A549 (cell line): ENCODE measurements at regions not wholly inside any gene's neighbourhood (a gene's known extent, or its start where the extent isn't known, plus 50 kb on each side); places are given as distances from the start of the nearest gene placed in this dataset.

Experiments used
- ATAC-seq, 2 experiments: fragments of 200-7000 bp in 1 of 2; fragments of >200 bp in 1 of 2; cut with Nextera tagmentation in 1 of 2; cut with Tn5 transposase in 1 of 2; 3 replicates each; pipeline versions ENCODE4 v1.8.0 to v1.9.1; 2018 to 2020; ENCODE audit warnings: mild to moderate bottlenecking in 1 of 2, moderate library complexity in 1 of 2
- CTCF ChIA-PET: fragments of 300-600 bp; sonication (Branson Sonifier 250); formaldehyde crosslinking; extraction: SDS; loops from one replicate; lab custom pipeline; 2021; ENCODE audit warnings: antibody characterized with exemption, inconsistent platforms; lab: Yijun Ruan, JAX
- POLR2A ChIA-PET: fragments of 350-600 bp; formaldehyde crosslinking; extraction: SDS; loops from one replicate; lab custom pipeline; 2021; ENCODE audit warnings: antibody characterized with exemption, inconsistent platforms; lab: Yijun Ruan, JAX
- DNase-seq, 2 experiments: peaks; one replicate each; pipeline versions ENCODE4 v3.0.0 to v3.0.0-alpha.2; 2011 to 2016; ENCODE audit warnings: low read depth in 1 of 2, low spot score in 1 of 2
- FAIRE-seq: peaks from 2 replicates; lab custom pipeline; 2011; peaks lifted over from hg19 to GRCh38; lab: Jason Lieb, UNC
- H3K27ac ChIP-seq, 2 experiments: fragments of >200 bp; sonication (Bioruptor Twin); formaldehyde crosslinking; 3 replicates each; pipeline ENCODE4 v1.5.1; 2016 to 2017
- H3K4me1 ChIP-seq: fragments of >200 bp; sonication (Bioruptor Twin); formaldehyde crosslinking; 3 replicates; pipeline ENCODE4 v1.6.1; 2016
- H3K4me2 ChIP-seq: fragments of >200 bp; sonication (Bioruptor Twin); formaldehyde crosslinking; 3 replicates; pipeline ENCODE4 v1.6.1; 2016
- H3K4me3 ChIP-seq: fragments of >200 bp; sonication (Bioruptor Twin); formaldehyde crosslinking; 3 replicates; pipeline ENCODE4 v1.5.1; 2016
- H3K9me3 ChIP-seq: fragments of >200 bp; sonication (Bioruptor Twin); formaldehyde crosslinking; 3 replicates; pipeline ENCODE4 v1.6.1; 2016
- CBX8 ChIP-seq: fragments of 200-600 bp; sonication (generic); IDR thresholded peaks from 2 replicates; pipeline ENCODE4 v1.6.1; 2016
- CHD2 ChIP-seq: fragments of 150-350 bp; IDR thresholded peaks from 2 replicates; pipeline ENCODE4 v1.6.1; 2014; ENCODE audit warnings: low read length; ENCODE audit not compliant: partially characterized antibody
- CHD4 ChIP-seq: fragments of 200-600 bp; sonication (generic); IDR thresholded peaks from 2 replicates; pipeline ENCODE4 v1.6.1; 2016; ENCODE audit warnings: antibody characterized with exemption, mild to moderate bottlenecking, borderline replicate concordance
- EHMT2 ChIP-seq: fragments of 200-600 bp; sonication (generic); IDR thresholded peaks from 2 replicates; pipeline ENCODE4 v1.6.1; 2016; ENCODE audit warnings: antibody characterized with exemption, low read depth, mild to moderate bottlenecking, moderate library complexity
- FOSB ChIP-seq: fragments of 250-450 bp; sonication (Bioruptor Pico); IDR thresholded peaks from 2 replicates; pipeline ENCODE4 v1.5.0; 2020; ENCODE audit warnings: mild to moderate bottlenecking, moderate library complexity
- FOXS1 ChIP-seq: fragments of 250-450 bp; sonication (Bioruptor Pico); IDR thresholded peaks from 2 replicates; pipeline ENCODE4 v1.5.0; 2020; ENCODE audit warnings: mild to moderate bottlenecking, moderate library complexity
- HOXA7 ChIP-seq: fragments of 250-450 bp; sonication (Bioruptor Pico); IDR thresholded peaks from 2 replicates; pipeline ENCODE4 v1.5.0; 2020; ENCODE audit warnings: mild to moderate bottlenecking, moderate library complexity
- JUN ChIP-seq, 2 experiments: fragments of >200 bp; sonication (Bioruptor Twin); formaldehyde crosslinking; IDR thresholded peaks; 2 replicates in 1 of 2; 3 replicates in 1 of 2; pipeline ENCODE4 v1.6.1; 2016 to 2017
- JUNB ChIP-seq: fragments of >200 bp; sonication (Bioruptor Twin); formaldehyde crosslinking; IDR thresholded peaks from 2 replicates; pipeline ENCODE4 v1.6.1; 2016
- KDM5A ChIP-seq: fragments of 200-600 bp; sonication (generic); IDR thresholded peaks from 2 replicates; pipeline ENCODE4 v1.6.1; 2016; ENCODE audit warnings: antibody characterized with exemption, mild to moderate bottlenecking
- MAZ ChIP-seq: fragments of 150-350 bp; IDR thresholded peaks from 2 replicates; pipeline ENCODE4 v1.6.1; 2014; ENCODE audit warnings: antibody characterized with exemption, low read depth, low read length, borderline replicate concordance
- NPAS2 ChIP-seq: fragments of 250-450 bp; sonication (Bioruptor Pico); IDR thresholded peaks from 2 replicates; pipeline ENCODE4 v1.8.0; 2022; ENCODE audit warnings: mild to moderate bottlenecking, moderate library complexity, borderline replicate concordance
- TFCP2L1 ChIP-seq: fragments of 250-450 bp; sonication (Bioruptor Pico); IDR thresholded peaks from 2 replicates; pipeline ENCODE4 v1.5.0; 2021; ENCODE audit warnings: mild to moderate bottlenecking
- WGBS: methylation state at CpG from one replicate; pipeline ENCODE4 v1.1.6; 2017; ENCODE audit errors: missing lambda C conversion rate; 5-methylcytosine and 5-hydroxymethylcytosine counted together
- TF ChIP-seq, protein P1 (sequence below): IDR thresholded peaks from 2 replicates; pipeline ENCODE4 v1.6.1; 2012
- TF ChIP-seq, protein P2 (sequence below): fragments of 200-600 bp; sonication (generic); IDR thresholded peaks from 2 replicates; pipeline ENCODE4 v1.6.1; 2016; ENCODE audit warnings: antibody characterized with exemption, mild to moderate bottlenecking, moderate library complexity
- TF ChIP-seq, protein P3 (sequence below): fragments of >200 bp; sonication (Bioruptor Twin); formaldehyde crosslinking; IDR thresholded peaks from 3 replicates; pipeline ENCODE4 v1.5.1; 2016
- TF ChIP-seq, protein P4 (sequence below): fragments of 450-650 bp; IDR thresholded peaks from 2 replicates; pipeline ENCODE4 v1.6.1; 2014; ENCODE audit warnings: antibody characterized with exemption
- TF ChIP-seq, protein P5 (sequence below): IDR thresholded peaks from 2 replicates; pipeline ENCODE4 v1.6.1; 2012
- TF ChIP-seq, protein P6 (sequence below): fragments of 150-350 bp; IDR thresholded peaks from 2 replicates; pipeline ENCODE4 v1.6.1; 2014; ENCODE audit warnings: low read depth, mild to moderate bottlenecking, low read length

DNA sequence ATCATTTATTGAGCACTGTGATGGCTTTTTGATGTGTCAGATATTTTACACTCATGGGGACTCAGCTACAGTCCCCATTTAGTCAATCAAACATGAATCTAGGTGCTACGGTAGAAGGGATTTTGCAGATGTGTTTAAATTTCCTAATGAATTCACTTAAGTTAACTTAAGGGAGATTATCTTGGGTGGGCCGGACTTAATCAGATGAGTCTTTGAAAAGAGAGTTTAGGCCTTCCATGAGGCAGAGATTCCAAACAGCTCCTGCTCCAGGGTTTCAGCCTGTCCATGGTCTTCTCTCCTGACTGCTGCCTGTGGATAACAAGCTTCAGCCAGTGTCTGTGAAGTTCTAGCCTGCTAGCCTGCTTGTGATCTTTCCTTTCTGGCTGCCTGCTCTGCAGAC is 202.4 kb downstream of the IDS start:
- Histone ChIP-seq H3K9me3 (no peaks in the 10 kb centered on the region), H3K4me1 (no peaks in the 10 kb centered on the region), H3K4me2 (no peak overlapping the region)
- no peak for FAIRE-seq
- no peak for ATAC-seq
- TF ChIP-seq MAZ (no peak), EHMT2 (no peak), HOXA7 (CRISPR knock-in tag) (no peak), TFCP2L1 (CRISPR knock-in tag) (no peak), NPAS2 (no peak), CBX8 (no peak), KDM5A (no peak), JUNB (no peak)
- TF ChIP-seq, protein P1, sequence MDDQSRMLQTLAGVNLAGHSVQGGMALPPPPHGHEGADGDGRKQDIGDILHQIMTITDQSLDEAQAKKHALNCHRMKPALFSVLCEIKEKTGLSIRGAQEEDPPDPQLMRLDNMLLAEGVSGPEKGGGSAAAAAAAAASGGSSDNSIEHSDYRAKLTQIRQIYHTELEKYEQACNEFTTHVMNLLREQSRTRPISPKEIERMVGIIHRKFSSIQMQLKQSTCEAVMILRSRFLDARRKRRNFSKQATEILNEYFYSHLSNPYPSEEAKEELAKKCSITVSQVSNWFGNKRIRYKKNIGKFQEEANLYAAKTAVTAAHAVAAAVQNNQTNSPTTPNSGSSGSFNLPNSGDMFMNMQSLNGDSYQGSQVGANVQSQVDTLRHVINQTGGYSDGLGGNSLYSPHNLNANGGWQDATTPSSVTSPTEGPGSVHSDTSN, result no peak
- TF ChIP-seq, protein P2, sequence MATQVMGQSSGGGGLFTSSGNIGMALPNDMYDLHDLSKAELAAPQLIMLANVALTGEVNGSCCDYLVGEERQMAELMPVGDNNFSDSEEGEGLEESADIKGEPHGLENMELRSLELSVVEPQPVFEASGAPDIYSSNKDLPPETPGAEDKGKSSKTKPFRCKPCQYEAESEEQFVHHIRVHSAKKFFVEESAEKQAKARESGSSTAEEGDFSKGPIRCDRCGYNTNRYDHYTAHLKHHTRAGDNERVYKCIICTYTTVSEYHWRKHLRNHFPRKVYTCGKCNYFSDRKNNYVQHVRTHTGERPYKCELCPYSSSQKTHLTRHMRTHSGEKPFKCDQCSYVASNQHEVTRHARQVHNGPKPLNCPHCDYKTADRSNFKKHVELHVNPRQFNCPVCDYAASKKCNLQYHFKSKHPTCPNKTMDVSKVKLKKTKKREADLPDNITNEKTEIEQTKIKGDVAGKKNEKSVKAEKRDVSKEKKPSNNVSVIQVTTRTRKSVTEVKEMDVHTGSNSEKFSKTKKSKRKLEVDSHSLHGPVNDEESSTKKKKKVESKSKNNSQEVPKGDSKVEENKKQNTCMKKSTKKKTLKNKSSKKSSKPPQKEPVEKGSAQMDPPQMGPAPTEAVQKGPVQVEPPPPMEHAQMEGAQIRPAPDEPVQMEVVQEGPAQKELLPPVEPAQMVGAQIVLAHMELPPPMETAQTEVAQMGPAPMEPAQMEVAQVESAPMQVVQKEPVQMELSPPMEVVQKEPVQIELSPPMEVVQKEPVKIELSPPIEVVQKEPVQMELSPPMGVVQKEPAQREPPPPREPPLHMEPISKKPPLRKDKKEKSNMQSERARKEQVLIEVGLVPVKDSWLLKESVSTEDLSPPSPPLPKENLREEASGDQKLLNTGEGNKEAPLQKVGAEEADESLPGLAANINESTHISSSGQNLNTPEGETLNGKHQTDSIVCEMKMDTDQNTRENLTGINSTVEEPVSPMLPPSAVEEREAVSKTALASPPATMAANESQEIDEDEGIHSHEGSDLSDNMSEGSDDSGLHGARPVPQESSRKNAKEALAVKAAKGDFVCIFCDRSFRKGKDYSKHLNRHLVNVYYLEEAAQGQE, result no peak
- TF ChIP-seq, protein P3, sequence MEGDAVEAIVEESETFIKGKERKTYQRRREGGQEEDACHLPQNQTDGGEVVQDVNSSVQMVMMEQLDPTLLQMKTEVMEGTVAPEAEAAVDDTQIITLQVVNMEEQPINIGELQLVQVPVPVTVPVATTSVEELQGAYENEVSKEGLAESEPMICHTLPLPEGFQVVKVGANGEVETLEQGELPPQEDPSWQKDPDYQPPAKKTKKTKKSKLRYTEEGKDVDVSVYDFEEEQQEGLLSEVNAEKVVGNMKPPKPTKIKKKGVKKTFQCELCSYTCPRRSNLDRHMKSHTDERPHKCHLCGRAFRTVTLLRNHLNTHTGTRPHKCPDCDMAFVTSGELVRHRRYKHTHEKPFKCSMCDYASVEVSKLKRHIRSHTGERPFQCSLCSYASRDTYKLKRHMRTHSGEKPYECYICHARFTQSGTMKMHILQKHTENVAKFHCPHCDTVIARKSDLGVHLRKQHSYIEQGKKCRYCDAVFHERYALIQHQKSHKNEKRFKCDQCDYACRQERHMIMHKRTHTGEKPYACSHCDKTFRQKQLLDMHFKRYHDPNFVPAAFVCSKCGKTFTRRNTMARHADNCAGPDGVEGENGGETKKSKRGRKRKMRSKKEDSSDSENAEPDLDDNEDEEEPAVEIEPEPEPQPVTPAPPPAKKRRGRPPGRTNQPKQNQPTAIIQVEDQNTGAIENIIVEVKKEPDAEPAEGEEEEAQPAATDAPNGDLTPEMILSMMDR, result no peak
- TF ChIP-seq, all 56 proteins: peak for 0
- ChIA-PET CTCF (no interaction called here), POLR2A (no interaction called here)
- WGBS, result 41% methylated on average over 2 of the region's 2 CpGs
- no peak for DNase-seq
- Histone ChIP-seq H3K4me3 (no peak overlapping the region), H3K27ac (no peak overlapping the region)

DNA sequence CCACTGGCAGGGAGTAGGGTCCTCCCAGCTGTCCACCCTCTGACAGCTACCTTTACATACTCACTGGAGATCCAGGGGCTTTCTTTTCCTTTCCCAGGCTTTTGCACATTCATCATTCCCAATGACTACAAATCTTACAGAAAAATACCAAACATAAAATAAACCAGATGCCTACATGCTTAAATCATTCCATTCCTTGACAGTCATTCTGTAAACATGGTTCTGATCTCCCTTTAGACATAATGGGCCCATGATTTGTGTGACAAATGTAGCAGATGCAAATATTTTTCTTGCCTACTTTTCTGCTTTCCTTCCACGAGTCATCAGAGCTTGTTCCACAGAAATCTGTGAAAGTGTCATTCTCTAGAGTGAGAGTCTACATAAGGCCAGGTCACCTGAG is 207.0 kb downstream of the IDS start:
- Histone ChIP-seq H3K9me3 (no peaks in the 10 kb centered on the region), H3K27ac (no peak overlapping the region), H3K4me2 (no peak overlapping the region), H3K4me1 (no peaks in the 10 kb centered on the region), H3K4me3 (no peak overlapping the region)
- no peak for FAIRE-seq
- TF ChIP-seq FOXS1 (no peak), JUNB (no peak), JUN (IDR thresholded peaks at IDR 0.05) (no peak), FOSB (CRISPR knock-in tag) (no peak), CHD4 (no peak), CHD2 (no peak)
- TF ChIP-seq, protein P4, sequence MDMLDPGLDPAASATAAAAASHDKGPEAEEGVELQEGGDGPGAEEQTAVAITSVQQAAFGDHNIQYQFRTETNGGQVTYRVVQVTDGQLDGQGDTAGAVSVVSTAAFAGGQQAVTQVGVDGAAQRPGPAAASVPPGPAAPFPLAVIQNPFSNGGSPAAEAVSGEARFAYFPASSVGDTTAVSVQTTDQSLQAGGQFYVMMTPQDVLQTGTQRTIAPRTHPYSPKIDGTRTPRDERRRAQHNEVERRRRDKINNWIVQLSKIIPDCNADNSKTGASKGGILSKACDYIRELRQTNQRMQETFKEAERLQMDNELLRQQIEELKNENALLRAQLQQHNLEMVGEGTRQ, result no peak
- TF ChIP-seq, protein P5, sequence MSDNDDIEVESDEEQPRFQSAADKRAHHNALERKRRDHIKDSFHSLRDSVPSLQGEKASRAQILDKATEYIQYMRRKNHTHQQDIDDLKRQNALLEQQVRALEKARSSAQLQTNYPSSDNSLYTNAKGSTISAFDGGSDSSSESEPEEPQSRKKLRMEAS, result no peak
- TF ChIP-seq, protein P6, sequence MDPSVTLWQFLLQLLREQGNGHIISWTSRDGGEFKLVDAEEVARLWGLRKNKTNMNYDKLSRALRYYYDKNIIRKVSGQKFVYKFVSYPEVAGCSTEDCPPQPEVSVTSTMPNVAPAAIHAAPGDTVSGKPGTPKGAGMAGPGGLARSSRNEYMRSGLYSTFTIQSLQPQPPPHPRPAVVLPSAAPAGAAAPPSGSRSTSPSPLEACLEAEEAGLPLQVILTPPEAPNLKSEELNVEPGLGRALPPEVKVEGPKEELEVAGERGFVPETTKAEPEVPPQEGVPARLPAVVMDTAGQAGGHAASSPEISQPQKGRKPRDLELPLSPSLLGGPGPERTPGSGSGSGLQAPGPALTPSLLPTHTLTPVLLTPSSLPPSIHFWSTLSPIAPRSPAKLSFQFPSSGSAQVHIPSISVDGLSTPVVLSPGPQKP, result no peak
- POLR2A ChIA-PET, result no interaction called here
- WGBS, result 0% methylated on average over 1 of the region's 1 CpG
- ATAC-seq, result no peak
- CTCF ChIA-PET, result interaction anchor here (0.9 to 1.0 kb wide), 3 partner anchors 9 to 14 kb away, joined by 3 to 4 read pairs (median 3); no protein-coding TSS in a partner anchor
- DNase-seq, result no peak
